Fibroblast of lung (primary cell): ENCODE measurements at regions not wholly inside any gene's neighbourhood (a gene's known extent, or its start where the extent isn't known, plus 50 kb on each side); places are given as distances from the start of the nearest gene placed in this dataset.

Source experiments
- EZH2 ChIP-seq: IDR thresholded peaks from 2 replicates; pipeline ENCODE4 v1.5.1; 2012; ENCODE audit warnings: low read length, control low read depth, mild to moderate bottlenecking; ENCODE audit errors: missing control alignments
- TF ChIP-seq, protein P1 (sequence below), 2 donors: IDR thresholded peaks in 1 of 2; conservative IDR thresholded peaks in 1 of 2; 1 replicate in 1 of 2; 2 replicates in 1 of 2; pipeline ENCODE4 v1.5.1; 2011 to 2012; ENCODE audit warnings: low read length in 2 of 2, control low read depth in 1 of 2, inconsistent platforms in 1 of 2, low read depth in 1 of 2, mild to moderate bottlenecking in 1 of 2

DNA sequence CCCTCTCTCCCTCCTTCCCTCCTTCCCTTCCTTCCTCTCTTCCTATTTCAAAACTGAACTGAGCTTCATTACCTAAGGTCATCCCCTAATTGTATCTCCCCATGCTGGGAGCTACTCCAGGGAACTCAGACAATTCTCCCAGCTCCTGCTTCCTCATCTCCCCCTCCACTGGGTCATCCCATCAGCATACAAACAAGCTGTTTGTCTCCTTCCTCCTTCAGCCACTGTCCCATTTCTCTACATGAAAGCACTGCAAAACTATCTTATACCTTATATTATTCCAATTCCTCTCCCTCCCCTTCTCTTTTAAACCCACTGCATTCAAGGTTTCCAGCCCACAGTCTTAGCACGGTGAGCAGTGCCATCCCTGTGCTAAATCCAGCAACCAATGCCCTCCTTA is 262.4 kb downstream of the AGTPBP1 start:
- TF ChIP-seq, protein P1, sequence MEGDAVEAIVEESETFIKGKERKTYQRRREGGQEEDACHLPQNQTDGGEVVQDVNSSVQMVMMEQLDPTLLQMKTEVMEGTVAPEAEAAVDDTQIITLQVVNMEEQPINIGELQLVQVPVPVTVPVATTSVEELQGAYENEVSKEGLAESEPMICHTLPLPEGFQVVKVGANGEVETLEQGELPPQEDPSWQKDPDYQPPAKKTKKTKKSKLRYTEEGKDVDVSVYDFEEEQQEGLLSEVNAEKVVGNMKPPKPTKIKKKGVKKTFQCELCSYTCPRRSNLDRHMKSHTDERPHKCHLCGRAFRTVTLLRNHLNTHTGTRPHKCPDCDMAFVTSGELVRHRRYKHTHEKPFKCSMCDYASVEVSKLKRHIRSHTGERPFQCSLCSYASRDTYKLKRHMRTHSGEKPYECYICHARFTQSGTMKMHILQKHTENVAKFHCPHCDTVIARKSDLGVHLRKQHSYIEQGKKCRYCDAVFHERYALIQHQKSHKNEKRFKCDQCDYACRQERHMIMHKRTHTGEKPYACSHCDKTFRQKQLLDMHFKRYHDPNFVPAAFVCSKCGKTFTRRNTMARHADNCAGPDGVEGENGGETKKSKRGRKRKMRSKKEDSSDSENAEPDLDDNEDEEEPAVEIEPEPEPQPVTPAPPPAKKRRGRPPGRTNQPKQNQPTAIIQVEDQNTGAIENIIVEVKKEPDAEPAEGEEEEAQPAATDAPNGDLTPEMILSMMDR (conservative IDR thresholded peaks at IDR 0.05 in 1 of 2, IDR thresholded peaks at IDR 0.05 in 1 of 2; ENCODE audit: low read depth in 1 of 2, low read length in 2 of 2) = no peak
- TF ChIP-seq EZH2 = no peak
